CD4-positive, alpha-beta T cell treated with Interleukin-17A for 1 hour (primary cell): ENCODE measurements at regions not wholly inside any gene's neighbourhood (a gene's known extent, or its start where the extent isn't known, plus 50 kb on each side); places are given as distances from the start of the nearest gene placed in this dataset.

ENCODE experiments used
- DNase-seq: peaks from one replicate; pipeline ENCODE4 v3.0.0-alpha.2; 2020

GRCh38 chrX:42946544-42947194, 168.7 kb upstream of the PPP1R2C start:
- DNase-seq: peak; percentile 39

GRCh38 chrX:42948723-42949657, 171.0 kb upstream of the PPP1R2C start:
- peak; percentile 69 for DNase-seq

- DNase-seq: no peak
Observed at GRCh38 chrX:42951747-42952146, 173.8 kb upstream of the PPP1R2C start.

GRCh38 chrX:42952621-42953020, 174.7 kb upstream of the PPP1R2C start:
- DNase-seq: no peak

GRCh38 chrX:42954880-42955279, 176.9 kb upstream of the PPP1R2C start:
- no peak for DNase-seq

GRCh38 chrX:42955349-42955748, 177.4 kb upstream of the PPP1R2C start:
- no peak for DNase-seq

- DNase-seq: no peak
Observed at GRCh38 chrX:42967681-42968300, 189.8 kb upstream of the PPP1R2C start.

- DNase-seq: no peak
Observed at GRCh38 chrX:42973321-42973720, 195.4 kb upstream of the PPP1R2C start.

GRCh38 chrX:42975906-42976305, 197.9 kb upstream of the PPP1R2C start:
- no peak for DNase-seq

- no peak for DNase-seq
Observed at GRCh38 chrX:42976746-42977366, 198.9 kb upstream of the PPP1R2C start.

- DNase-seq: no peak
Observed at GRCh38 chrX:42978655-42979379, 200.9 kb upstream of the PPP1R2C start.

- no peak for DNase-seq
Observed at GRCh38 chrX:42988700-42989099, 210.7 kb upstream of the PPP1R2C start.

- DNase-seq: no peak
Observed at GRCh38 chrX:42992199-42992943, 214.4 kb upstream of the PPP1R2C start.

GRCh38 chrX:42996861-42997260, 218.9 kb upstream of the PPP1R2C start:
- DNase-seq: no peak

- no peak for DNase-seq
Observed at GRCh38 chrX:43000121-43000520, 222.2 kb upstream of the PPP1R2C start.

- no peak for DNase-seq
Observed at GRCh38 chrX:43002526-43003203, 224.7 kb upstream of the PPP1R2C start.

- DNase-seq: no peak
Observed at GRCh38 chrX:43003204-43003565, 225.2 kb upstream of the PPP1R2C start.

GRCh38 chrX:43003939-43004338, 226.0 kb upstream of the PPP1R2C start:
- no peak for DNase-seq

- no peak for DNase-seq
Observed at GRCh38 chrX:43005561-43005960, 227.6 kb upstream of the PPP1R2C start.

- no peak for DNase-seq
Observed at GRCh38 chrX:43008356-43008755, 230.4 kb upstream of the PPP1R2C start.

GRCh38 chrX:43016021-43016420, 238.1 kb upstream of the PPP1R2C start:
- DNase-seq: no peak
